ENCODE measurements at regions not wholly inside any gene's neighbourhood (a gene's known extent, or its start where the extent isn't known, plus 50 kb on each side); places are given as distances from the start of the nearest gene placed in this dataset.
A peak's percentile ranks its signal among the peaks of the same experiment; 100 is the strongest.

DNA sequence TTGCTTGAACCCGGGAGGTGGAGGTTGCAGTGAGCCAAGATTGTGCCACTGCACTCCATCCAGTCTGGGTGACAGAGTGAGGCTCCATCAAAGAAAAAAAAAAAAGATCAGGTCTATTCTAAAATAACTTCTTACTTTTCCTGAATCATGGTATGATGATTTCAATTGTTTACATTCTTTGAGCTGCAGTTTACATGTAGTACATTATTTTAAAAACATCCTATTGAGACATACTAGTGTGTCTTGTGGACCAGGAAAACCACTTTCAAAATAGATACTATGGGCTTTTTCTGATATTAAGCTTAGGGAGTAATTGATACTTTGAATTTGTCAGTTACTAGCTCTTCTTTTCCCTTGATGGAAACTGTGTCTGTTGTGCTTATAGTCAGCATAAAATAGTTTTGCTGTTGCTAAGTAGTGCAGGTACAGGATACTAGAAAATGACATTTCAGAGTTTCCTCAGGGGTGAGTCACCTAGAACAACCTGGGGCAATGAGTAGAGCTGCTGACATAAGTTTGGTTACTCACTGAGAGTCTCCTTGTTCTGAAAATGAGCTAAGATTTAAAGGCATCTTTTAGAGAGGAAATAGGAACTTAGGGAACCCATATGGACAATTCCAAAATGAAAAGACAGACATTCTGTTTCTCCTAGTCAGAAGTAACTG, 53.2 kb upstream of the C4orf54 start:
- Histone ChIP-seq H3K4me1 (ENCODE audit: insufficient read depth, low read length) (no peaks in the 10 kb centered on the region), H3K4me2 (ENCODE audit: low read length) (no peak overlapping the region), H3K36me3 (ENCODE audit: insufficient read depth, low read length) (no peaks in the 10 kb centered on the region), H2AFZ (ENCODE audit: low read depth, low read length) (no peak overlapping the region), H3K9me3 (ENCODE audit: insufficient read depth, low read depth, low read length) (no peaks in the 10 kb centered on the region), H3K27ac (ENCODE audit: low read depth, low read length) (no peak overlapping the region), H3K27me3 (ENCODE audit: insufficient read depth, low read length) (no peaks in the 10 kb centered on the region), H4K20me1 (ENCODE audit: insufficient read depth, low read length) (no peaks in the 10 kb centered on the region), H3K9ac (ENCODE audit: low read length) (no peak overlapping the region), H3K4me3 (ENCODE audit: insufficient read depth, low read depth, low read length) (no peak overlapping the region), H3K79me2 (ENCODE audit: insufficient read depth, low read length) (no peaks in the 10 kb centered on the region)
- TF ChIP-seq, protein P1, sequence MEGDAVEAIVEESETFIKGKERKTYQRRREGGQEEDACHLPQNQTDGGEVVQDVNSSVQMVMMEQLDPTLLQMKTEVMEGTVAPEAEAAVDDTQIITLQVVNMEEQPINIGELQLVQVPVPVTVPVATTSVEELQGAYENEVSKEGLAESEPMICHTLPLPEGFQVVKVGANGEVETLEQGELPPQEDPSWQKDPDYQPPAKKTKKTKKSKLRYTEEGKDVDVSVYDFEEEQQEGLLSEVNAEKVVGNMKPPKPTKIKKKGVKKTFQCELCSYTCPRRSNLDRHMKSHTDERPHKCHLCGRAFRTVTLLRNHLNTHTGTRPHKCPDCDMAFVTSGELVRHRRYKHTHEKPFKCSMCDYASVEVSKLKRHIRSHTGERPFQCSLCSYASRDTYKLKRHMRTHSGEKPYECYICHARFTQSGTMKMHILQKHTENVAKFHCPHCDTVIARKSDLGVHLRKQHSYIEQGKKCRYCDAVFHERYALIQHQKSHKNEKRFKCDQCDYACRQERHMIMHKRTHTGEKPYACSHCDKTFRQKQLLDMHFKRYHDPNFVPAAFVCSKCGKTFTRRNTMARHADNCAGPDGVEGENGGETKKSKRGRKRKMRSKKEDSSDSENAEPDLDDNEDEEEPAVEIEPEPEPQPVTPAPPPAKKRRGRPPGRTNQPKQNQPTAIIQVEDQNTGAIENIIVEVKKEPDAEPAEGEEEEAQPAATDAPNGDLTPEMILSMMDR (IDR thresholded peaks at IDR 0.05; ENCODE audit: insufficient read depth, low read depth, low read length): no peak
- TF ChIP-seq EZH2 (IDR thresholded peaks at IDR 0.05; ENCODE audit: insufficient read depth, low read length): no peak
- DNase-seq (ENCODE audit: low read depth): no peak
- no peak overlapping the region for H3K4me3 Mint-ChIP-seq (ENCODE audit: unreplicated experiment)
- FAIRE-seq: no peak
- H3K9me3 Mint-ChIP-seq (ENCODE audit: unreplicated experiment): no peaks in the 10 kb centered on the region
- H3K27ac Mint-ChIP-seq (ENCODE audit: unreplicated experiment): peak overlapping the region; percentile 11
- no peaks in the 10 kb centered on the region for H3K36me3 Mint-ChIP-seq (ENCODE audit: low read depth, unreplicated experiment)
- peaks cover 6% of the 10 kb centered on the region for H3K4me1 Mint-ChIP-seq (ENCODE audit: low read depth, unreplicated experiment)
- H3K27me3 Mint-ChIP-seq (ENCODE audit: low read depth, unreplicated experiment): no peaks in the 10 kb centered on the region

DNA sequence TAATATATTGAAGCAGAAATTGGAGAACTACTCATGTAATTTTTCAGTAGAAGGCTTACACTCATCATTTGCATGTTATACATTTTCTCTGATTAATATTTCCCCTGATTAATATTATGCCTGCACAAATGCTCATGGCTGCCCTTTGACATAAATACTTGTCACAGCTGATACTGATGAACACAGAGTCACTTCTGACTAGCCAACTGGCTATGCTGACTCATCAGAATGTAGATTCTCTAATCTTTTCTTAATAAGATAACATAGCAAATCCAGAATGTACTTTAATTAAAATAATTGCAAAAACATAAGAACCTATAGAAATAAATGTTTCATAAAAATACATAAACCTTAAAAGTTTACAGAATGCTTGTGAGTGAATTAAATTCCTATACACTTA, 52.4 kb upstream of the C4orf54 start:
- Histone ChIP-seq H3K9ac (ENCODE audit: low read length) (no peak overlapping the region), H3K27ac (ENCODE audit: low read depth, low read length) (no peak overlapping the region), H2AFZ (ENCODE audit: low read depth, low read length) (no peak overlapping the region), H3K9me3 (ENCODE audit: insufficient read depth, low read depth, low read length) (no peaks in the 10 kb centered on the region), H3K79me2 (ENCODE audit: insufficient read depth, low read length) (no peaks in the 10 kb centered on the region), H3K4me3 (ENCODE audit: insufficient read depth, low read depth, low read length) (no peak overlapping the region), H3K4me1 (ENCODE audit: insufficient read depth, low read length) (no peaks in the 10 kb centered on the region), H3K27me3 (ENCODE audit: insufficient read depth, low read length) (no peaks in the 10 kb centered on the region), H4K20me1 (ENCODE audit: insufficient read depth, low read length) (no peaks in the 10 kb centered on the region), H3K36me3 (ENCODE audit: insufficient read depth, low read length) (no peaks in the 10 kb centered on the region), H3K4me2 (ENCODE audit: low read length) (no peak overlapping the region)
- H3K4me1 Mint-ChIP-seq (ENCODE audit: low read depth, unreplicated experiment): peaks cover 6% of the 10 kb centered on the region
- no peaks in the 10 kb centered on the region for H3K36me3 Mint-ChIP-seq (ENCODE audit: low read depth, unreplicated experiment)
- DNase-seq (ENCODE audit: low read depth) (no peak), FAIRE-seq (no peak)
- H3K4me3 Mint-ChIP-seq (ENCODE audit: unreplicated experiment): no peak overlapping the region
- no peak for TF ChIP-seq EZH2 (IDR thresholded peaks at IDR 0.05; ENCODE audit: insufficient read depth, low read length)
- TF ChIP-seq, protein P1 (IDR thresholded peaks at IDR 0.05; ENCODE audit: insufficient read depth, low read depth, low read length): no peak
- H3K9me3 Mint-ChIP-seq (ENCODE audit: unreplicated experiment): no peaks in the 10 kb centered on the region
- H3K27me3 Mint-ChIP-seq (ENCODE audit: low read depth, unreplicated experiment): no peaks in the 10 kb centered on the region
- no peak overlapping the region for H3K27ac Mint-ChIP-seq (ENCODE audit: unreplicated experiment)

DNA sequence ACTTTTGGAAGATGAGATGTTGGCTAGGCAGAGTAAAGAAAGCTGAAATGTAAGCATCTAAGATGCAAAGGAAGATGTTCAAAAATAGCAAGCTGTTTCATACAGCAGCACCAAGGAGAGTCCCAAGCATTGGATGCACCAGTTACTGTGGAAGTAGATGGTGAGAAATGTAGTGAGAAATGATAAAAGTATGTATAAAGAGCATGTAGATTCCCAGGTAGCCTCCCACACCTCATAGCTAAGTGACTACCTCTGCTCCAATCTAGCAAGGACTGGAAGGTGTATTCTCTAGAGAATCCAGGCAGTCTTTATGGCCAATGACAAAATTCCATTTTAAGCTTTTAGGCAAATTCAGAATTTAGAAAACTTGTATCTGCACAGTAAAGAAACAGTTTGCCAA, 50.9 kb upstream of the C4orf54 start:
- H3K4me1 ChIP-seq (ENCODE audit: insufficient read depth, low read length): no peaks in the 10 kb centered on the region
- no peak for FAIRE-seq
- TF ChIP-seq EZH2 (IDR thresholded peaks at IDR 0.05; ENCODE audit: insufficient read depth, low read length): no peak
- TF ChIP-seq, protein P1 (IDR thresholded peaks at IDR 0.05; ENCODE audit: insufficient read depth, low read depth, low read length): no peak
- H3K27me3 ChIP-seq (ENCODE audit: insufficient read depth, low read length): no peaks in the 10 kb centered on the region
- Mint-ChIP-seq H3K9me3 (ENCODE audit: unreplicated experiment) (peaks cover 4% of the 10 kb centered on the region), H3K27me3 (ENCODE audit: low read depth, unreplicated experiment) (no peaks in the 10 kb centered on the region), H3K36me3 (ENCODE audit: low read depth, unreplicated experiment) (no peaks in the 10 kb centered on the region), H3K4me1 (ENCODE audit: low read depth, unreplicated experiment) (peaks cover 6% of the 10 kb centered on the region), H3K4me3 (ENCODE audit: unreplicated experiment) (no peak overlapping the region), H3K27ac (ENCODE audit: unreplicated experiment) (no peak overlapping the region)
- no peak overlapping the region for H3K4me3 ChIP-seq (ENCODE audit: insufficient read depth, low read depth, low read length)
- DNase-seq (ENCODE audit: low read depth): no peak
- H2AFZ ChIP-seq (ENCODE audit: low read depth, low read length): no peak overlapping the region
- H4K20me1 ChIP-seq (ENCODE audit: insufficient read depth, low read length): no peaks in the 10 kb centered on the region
- no peaks in the 10 kb centered on the region for H3K79me2 ChIP-seq (ENCODE audit: insufficient read depth, low read length)
- no peak overlapping the region for H3K4me2 ChIP-seq (ENCODE audit: low read length)
- no peak overlapping the region for H3K27ac ChIP-seq (ENCODE audit: low read depth, low read length)
- H3K36me3 ChIP-seq (ENCODE audit: insufficient read depth, low read length): no peaks in the 10 kb centered on the region
- H3K9ac ChIP-seq (ENCODE audit: low read length): no peak overlapping the region
- H3K9me3 ChIP-seq (ENCODE audit: insufficient read depth, low read depth, low read length): no peaks in the 10 kb centered on the region

Data from astrocyte (in vitro differentiated cells and primary cell).